Astrocyte of the cerebellum (primary cell): ENCODE measurements at regions not wholly inside any gene's neighbourhood (a gene's known extent, or its start where the extent isn't known, plus 50 kb on each side); places are given as distances from the start of the nearest gene placed in this dataset.
"Not testable (repeated sequence)": the region's sequence is repeated elsewhere in the genome, so short reads cannot be mapped to it uniquely, and the experiment has no call there.

Experiments
- DNase-seq: peaks from one replicate; pipeline ENCODE4 v3.0.0-alpha.2; 2011; ENCODE audit warnings: low read depth
- H3K4me3 ChIP-seq: 2 replicates; pipeline ENCODE4 v1.5.1; 2011; ENCODE audit warnings: mild to moderate bottlenecking, low read depth, low read length, moderate library complexity
- CTCF ChIP-seq: IDR thresholded peaks from 2 replicates; pipeline ENCODE4 v1.5.1; 2012; ENCODE audit warnings: low read length, low read depth, moderate library complexity, mild to moderate bottlenecking; ENCODE audit errors: missing control alignments
- in situ Hi-C: cut with HindIII; loops from 2 replicates; pipeline ENCODE4 v1.10.0; 2017; ENCODE audit warnings: low sequenced_read_pairs

- DNase-seq = no peak
- in situ Hi-C loops = no loop called here
- H3K4me3 ChIP-seq = no peak overlapping the region
- no peak for TF ChIP-seq CTCF
Measured at GRCh38 chr6:56793938-56794337, 151.2 kb upstream of the DST start.

GRCh38 chr6:56790414-56790813 is 147.7 kb upstream of the DST start:
- no peak for TF ChIP-seq CTCF
- no peak for DNase-seq
- in situ Hi-C loops = no loop called here
- H3K4me3 ChIP-seq = no peak overlapping the region

- in situ Hi-C loops = no loop called here
- no peak overlapping the region for H3K4me3 ChIP-seq
- no peak for DNase-seq
- TF ChIP-seq CTCF = no peak
Measured at GRCh38 chr6:56789879-56790278, 147.2 kb upstream of the DST start.

GRCh38 chr6:56789342-56789741 is 146.7 kb upstream of the DST start:
- in situ Hi-C loops = no loop called here
- no peak for TF ChIP-seq CTCF
- no peak overlapping the region for H3K4me3 ChIP-seq
- no peak for DNase-seq

GRCh38 chr6:56787209-56787608 is 144.5 kb upstream of the DST start:
- no peak for DNase-seq
- no peak for TF ChIP-seq CTCF
- H3K4me3 ChIP-seq = no peak overlapping the region
- in situ Hi-C loops = no loop called here

- no peak for DNase-seq
- H3K4me3 ChIP-seq = no peak overlapping the region
- in situ Hi-C loops = no loop called here
- no peak for TF ChIP-seq CTCF
Measured at GRCh38 chr6:56786256-56786655, 143.6 kb upstream of the DST start.

- DNase-seq, in situ Hi-C loops, H3K4me3 ChIP-seq: not testable (repeated sequence)
Measured at GRCh38 chr6:56785536-56785935, 142.8 kb upstream of the DST start.

- H3K4me3 ChIP-seq, in situ Hi-C loops, DNase-seq: not testable (repeated sequence)
Measured at GRCh38 chr6:56780109-56780508, 137.4 kb upstream of the DST start.

- H3K4me3 ChIP-seq, in situ Hi-C loops, DNase-seq: not testable (repeated sequence)
Measured at GRCh38 chr6:56778503-56778902, 135.8 kb upstream of the DST start.
